ENCODE measurements at regions not wholly inside any gene's neighbourhood (a gene's known extent, or its start where the extent isn't known, plus 50 kb on each side); places are given as distances from the start of the nearest gene placed in this dataset.

DNA sequence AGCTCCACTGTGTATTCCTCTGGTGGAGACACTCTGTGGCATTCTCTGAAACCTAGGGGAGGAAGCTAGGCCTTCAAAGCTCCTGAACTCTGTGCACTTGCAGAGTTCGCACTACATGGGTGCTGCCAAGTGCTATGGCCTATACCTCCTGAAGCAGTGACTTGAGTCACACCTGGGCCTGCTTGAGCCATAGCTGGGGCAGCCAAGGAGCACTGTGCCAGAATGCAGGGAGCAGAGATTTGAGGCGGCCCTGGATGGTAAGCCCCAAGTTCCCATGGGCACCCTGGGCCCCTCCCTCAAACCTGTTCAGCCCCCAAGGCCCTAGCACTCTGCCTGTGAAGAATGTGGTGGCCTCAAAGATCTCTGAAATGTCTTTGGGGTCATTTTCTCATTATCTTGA lies 212.9 kb downstream of the SPATA31A6 start:
- TF ChIP-seq POLR2A (IDR thresholded peaks at IDR 0.05) (no peak), CTCF (IDR thresholded peaks at IDR 0.05) (no peak)
